Stomach (tissue), 8 donors: ENCODE measurements at regions not wholly inside any gene's neighbourhood (a gene's known extent, or its start where the extent isn't known, plus 50 kb on each side); places are given as distances from the start of the nearest gene placed in this dataset.

Source experiments
- DNase-seq, 2 donors: peaks; one replicate each; pipeline versions ENCODE4 v3.0.0 to v3.0.0-alpha.2; 2013 to 2019
- H3K27ac ChIP-seq, 5 donors: fragments of 200-600 bp in 4 of 5; sonication (generic) in 4 of 5; one replicate each; pipeline ENCODE4 v1.5.1; 2013 to 2019; ENCODE audit warnings: mild to moderate bottlenecking in 1 of 5, moderate library complexity in 1 of 5
- H3K27me3 ChIP-seq, 3 donors: fragments of 200-600 bp; sonication (generic); one replicate each; pipeline ENCODE4 v1.5.1; 2017 to 2019; ENCODE audit warnings: mixed run types in 1 of 3
- H3K36me3 ChIP-seq, 4 donors: fragments of 200-600 bp; sonication (generic); 1 replicate in 3 of 4; 2 replicates in 1 of 4; pipeline ENCODE4 v1.5.1; 2016 to 2019
- H3K4me1 ChIP-seq, 4 donors: fragments of 200-600 bp; sonication (generic); one replicate each; pipeline ENCODE4 v1.5.1; 2016 to 2019
- H3K4me3 ChIP-seq, 4 donors: fragments of 200-600 bp; sonication (generic) in 3 of 4; one replicate each; pipeline ENCODE4 v1.5.1; 2016 to 2019; ENCODE audit warnings: mild to moderate bottlenecking in 1 of 4
- H3K9me3 ChIP-seq, 4 donors: fragments of 200-600 bp; sonication (generic); one replicate each; pipeline ENCODE4 v1.5.1; 2016 to 2019
- CTCF ChIP-seq, 7 experiments: fragments of 450-650 bp in 4 of 7; fragments of 200-600 bp in 3 of 7; sonication (generic) in 3 of 7; IDR thresholded peaks; one replicate each; pipeline ENCODE4 v1.5.1; 2016 to 2019; ENCODE audit warnings: antibody characterized with exemption in 7 of 7, control low read depth in 2 of 7, mild to moderate bottlenecking in 1 of 7
- EP300 ChIP-seq: sonication (generic); formaldehyde crosslinking; IDR thresholded peaks from one replicate; pipeline ENCODE4 v1.6.1; 2017; ENCODE audit warnings: antibody characterized with exemption
- POLR2A ChIP-seq, 4 donors: fragments of 450-650 bp; IDR thresholded peaks; one replicate each; pipeline ENCODE4 v1.6.1; 2016; ENCODE audit warnings: antibody characterized with exemption in 4 of 4, control low read depth in 2 of 4, mild to moderate bottlenecking in 1 of 4, moderate library complexity in 1 of 4
- POLR2AphosphoS5 ChIP-seq, 3 donors: sonication (generic); formaldehyde crosslinking; IDR thresholded peaks; one replicate each; pipeline ENCODE4 v1.6.1; 2016; ENCODE audit warnings: antibody characterized with exemption in 3 of 3
- WGBS, 5 donors: extraction: QIAGEN DNeasy Blood & Tissue Kit in 3 of 5; methylation state at CpG; one replicate each; pipeline versions ENCODE4 v1.1.5 to v1.1.7; 2013 to 2018; 5-methylcytosine and 5-hydroxymethylcytosine counted together
- intact Hi-C: fragments of 100-400 bp; cut with DNase I; formaldehyde crosslinking; loops from one replicate; pipeline ENCODE4 v1.15.1; 2023; ENCODE audit warnings: low total_unique reads
- donor health status: healthy with polysubstance abuse.
- donor health status: Bipolar disorder and iron deficiency.
- donor health status: healthy.

- no peak for TF ChIP-seq POLR2A (IDR thresholded peaks at IDR 0.05)
- no peak for TF ChIP-seq POLR2AphosphoS5 (IDR thresholded peaks at IDR 0.05)
- no peak for TF ChIP-seq CTCF (IDR thresholded peaks at IDR 0.05)
- no peak for TF ChIP-seq EP300
- H3K27me3 ChIP-seq: no peaks in the 10 kb centered on the region
- DNase-seq: no peak
- H3K4me1 ChIP-seq: peaks cover 0 to 19% (median 8%) of the 10 kb centered on the region in 4 donors
- H3K4me3 ChIP-seq: no peak overlapping the region
- H3K27ac ChIP-seq: no peak overlapping the region
- no peaks in the 10 kb centered on the region for H3K36me3 ChIP-seq
- 83 to 89% (median 85%) methylated on average over 2 of the region's 2 CpGs for WGBS, 5 donors
- H3K9me3 ChIP-seq: no peaks in the 10 kb centered on the region
- intact Hi-C loops: no loop called here
These were observed 84.6 kb downstream of the RDH14 start for GRCh38 chr2:18475884-18476283.

DNA sequence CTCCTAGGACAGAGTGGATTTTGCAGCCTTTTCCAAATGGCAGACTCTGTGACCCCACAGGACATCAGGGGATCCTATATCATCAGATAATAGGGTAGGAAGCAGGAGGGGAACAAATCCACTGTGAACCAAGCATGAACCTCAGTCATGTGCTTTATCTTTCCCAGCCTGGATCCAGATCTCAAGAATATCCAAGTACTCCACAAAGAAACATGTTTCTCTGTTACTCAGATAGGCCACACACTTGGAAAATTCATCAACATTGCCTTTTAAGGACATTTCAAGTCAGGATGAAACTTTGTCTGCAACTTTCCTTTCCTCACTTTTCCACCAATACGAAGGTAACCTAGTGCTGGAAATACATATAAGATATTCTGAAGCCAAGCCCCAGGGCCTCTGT lies 85.8 kb downstream of the RDH14 start:
- H3K9me3 ChIP-seq: no peaks in the 10 kb centered on the region
- no peak for TF ChIP-seq POLR2AphosphoS5 (IDR thresholded peaks at IDR 0.05)
- no peak for TF ChIP-seq EP300
- no peak for TF ChIP-seq POLR2A (IDR thresholded peaks at IDR 0.05)
- no peak for TF ChIP-seq CTCF (IDR thresholded peaks at IDR 0.05)
- no peak for DNase-seq
- intact Hi-C loops: no loop called here
- H3K27ac ChIP-seq: peak overlapping the region in 1 of 5 donors; percentile 46
- H3K36me3 ChIP-seq: no peaks in the 10 kb centered on the region
- WGBS, 5 donors: 65 to 88% (median 76%) methylated on average over 1 of the region's 1 CpG
- peaks cover 0 to 19% (median 8%) of the 10 kb centered on the region in 4 donors for H3K4me1 ChIP-seq
- H3K27me3 ChIP-seq: no peaks in the 10 kb centered on the region
- H3K4me3 ChIP-seq: no peak overlapping the region

DNA sequence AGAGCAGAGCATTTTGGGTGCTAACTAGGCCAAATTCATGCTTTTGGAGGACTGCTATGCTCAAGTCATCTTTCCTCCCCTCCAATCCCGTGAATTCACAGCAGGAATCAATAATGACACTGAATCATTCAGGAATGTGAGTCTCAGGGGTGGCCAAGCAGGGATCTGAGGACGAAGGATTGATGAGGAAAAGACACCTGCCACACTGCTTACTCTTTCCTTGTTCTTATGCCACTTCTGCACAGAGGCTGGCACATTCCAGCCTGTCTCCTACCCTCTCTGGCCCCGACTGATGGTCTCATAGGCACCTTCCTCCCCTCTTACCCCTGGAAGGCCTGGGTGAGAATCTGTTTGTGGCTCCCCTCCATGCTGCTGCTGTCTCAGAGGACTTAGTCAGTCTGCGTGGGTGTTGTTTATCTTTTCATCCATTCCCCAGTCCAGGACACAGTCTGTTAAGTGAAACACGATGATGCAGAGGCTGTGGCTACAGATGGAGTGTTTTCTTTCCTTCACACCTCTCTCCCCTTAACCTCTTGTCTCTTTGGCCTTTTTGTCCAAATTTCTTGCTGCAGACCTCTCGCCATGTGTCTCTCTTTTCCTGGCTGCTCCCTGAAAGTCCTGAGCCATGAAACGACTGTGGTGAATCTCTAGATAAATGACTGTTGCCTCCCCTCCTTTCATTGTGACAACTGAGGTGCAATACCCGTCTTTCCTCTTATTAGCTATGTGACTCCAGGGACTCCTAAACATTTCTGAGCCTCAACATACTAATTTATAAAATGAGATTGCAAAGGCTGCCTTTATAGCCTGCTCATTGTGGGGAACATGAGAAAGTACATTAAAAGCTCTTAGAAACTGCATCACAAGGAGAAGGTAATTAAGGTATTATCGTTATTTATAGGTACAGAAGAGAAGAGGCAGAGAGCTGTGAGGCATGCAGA lies 86.9 kb downstream of the RDH14 start:
- Histone ChIP-seq H3K27me3 (no peaks in the 10 kb centered on the region), H3K9me3 (no peaks in the 10 kb centered on the region), H3K4me3 (no peak overlapping the region), H3K36me3 (no peaks in the 10 kb centered on the region), H3K27ac (peak overlapping the region in 2 of 5 donors; percentile 29 to 46), H3K4me1 (peaks cover 0 to 19% (median 8%) of the 10 kb centered on the region in 4 donors)
- peak in 1 of 2 donors; percentile 52 for DNase-seq
- no peak for TF ChIP-seq CTCF (IDR thresholded peaks at IDR 0.05)
- TF ChIP-seq POLR2AphosphoS5 (IDR thresholded peaks at IDR 0.05): peak in 2 of 3 donors; percentile 16 to 75
- no peak for TF ChIP-seq POLR2A (IDR thresholded peaks at IDR 0.05)
- TF ChIP-seq EP300: no peak
- WGBS, 5 donors: 43 to 52% (median 49%) methylated on average over 9 of the region's 9 CpGs
- intact Hi-C loops: no loop called here

- Histone ChIP-seq H3K36me3 (no peaks in the 10 kb centered on the region), H3K4me1 (peaks cover 0 to 7% (median under 1%) of the 10 kb centered on the region in 4 donors), H3K9me3 (no peaks in the 10 kb centered on the region), H3K27me3 (no peaks in the 10 kb centered on the region), H3K27ac (no peak overlapping the region), H3K4me3 (no peak overlapping the region)
- WGBS, 5 donors: 78 to 87% (median 84%) methylated on average over 5 of the region's 5 CpGs
- no peak for TF ChIP-seq EP300
- no peak for TF ChIP-seq POLR2A (IDR thresholded peaks at IDR 0.05)
- TF ChIP-seq POLR2AphosphoS5 (IDR thresholded peaks at IDR 0.05): no peak
- no peak for TF ChIP-seq CTCF (IDR thresholded peaks at IDR 0.05)
- DNase-seq: no peak
- intact Hi-C loops: no loop called here
These were observed 92.6 kb downstream of the RDH14 start for GRCh38 chr2:18467749-18468360.
